Smooth muscle cell (in vitro differentiated cells): ENCODE measurements at regions not wholly inside any gene's neighbourhood (a gene's known extent, or its start where the extent isn't known, plus 50 kb on each side); places are given as distances from the start of the nearest gene placed in this dataset.
A peak's percentile ranks its signal among the peaks of the same experiment; 100 is the strongest.

Source experiments
- DNase-seq: peaks from one replicate; lab custom pipeline; 2025; ENCODE audit not compliant: unreplicated experiment; lab: John Stamatoyannopoulos, UW
- H2AFZ ChIP-seq: fragments of 200-600 bp; sonication (generic); 2 replicates; pipeline ENCODE4 v1.6.0; 2016; ENCODE audit warnings: antibody characterized with exemption, low read depth, mild to moderate bottlenecking
- H3F3A ChIP-seq: fragments of 200-600 bp; sonication (generic); 2 replicates; pipeline ENCODE4 v1.6.0; 2017; ENCODE audit warnings: antibody characterized with exemption, low read depth
- H3K27ac ChIP-seq: fragments of 200-600 bp; sonication (generic); 2 replicates; pipeline ENCODE4 v1.5.1; 2016; ENCODE audit warnings: low read depth, mild to moderate bottlenecking
- H3K27me3 ChIP-seq: fragments of 200-600 bp; sonication (generic); 2 replicates; pipeline ENCODE4 v1.6.1; 2016; ENCODE audit warnings: low read depth, mild to moderate bottlenecking
- H3K36me3 ChIP-seq: fragments of 200-600 bp; sonication (generic); 2 replicates; pipeline ENCODE4 v1.5.1; 2016; ENCODE audit warnings: low read depth
- H3K4me1 ChIP-seq: fragments of 200-600 bp; sonication (generic); 2 replicates; pipeline ENCODE4 v1.5.1; 2016; ENCODE audit warnings: low read depth
- H3K4me2 ChIP-seq: fragments of 200-600 bp; sonication (generic); 2 replicates; pipeline ENCODE4 v1.6.0; 2016; ENCODE audit warnings: mild to moderate bottlenecking
- H3K4me3 ChIP-seq: fragments of 200-600 bp; sonication (generic); 2 replicates; pipeline ENCODE4 v1.5.1; 2016; ENCODE audit warnings: mild to moderate bottlenecking
- H3K79me2 ChIP-seq: fragments of 200-600 bp; sonication (generic); 2 replicates; pipeline ENCODE4 v1.6.0; 2016; ENCODE audit warnings: low read depth, mild to moderate bottlenecking
- H3K9ac ChIP-seq: fragments of 200-600 bp; sonication (generic); 2 replicates; pipeline ENCODE4 v1.6.0; 2016; ENCODE audit warnings: low read depth
- H3K9me3 ChIP-seq: fragments of 200-600 bp; sonication (generic); replicated peaks from 2 replicates; pipeline ENCODE4 v1.5.1; 2016; ENCODE audit warnings: low read depth
- H4K20me1 ChIP-seq: fragments of 200-600 bp; sonication (generic); 2 replicates; pipeline ENCODE4 v1.6.0; 2016; ENCODE audit warnings: low read depth
- WGBS: methylation state at CpG from one replicate; pipeline ENCODE4 v1.1.7; 2016; ENCODE audit warnings: low lambda C conversion rate; 5-methylcytosine and 5-hydroxymethylcytosine counted together
- TF ChIP-seq, protein P1 (sequence below): fragments of 200-600 bp; sonication (generic); IDR thresholded peaks from 2 replicates; pipeline ENCODE4 v1.5.1; 2017; ENCODE audit warnings: borderline replicate concordance, mild to moderate bottlenecking, antibody characterized with exemption; ENCODE audit not compliant: insufficient read depth, poor library complexity, severe bottlenecking

DNA sequence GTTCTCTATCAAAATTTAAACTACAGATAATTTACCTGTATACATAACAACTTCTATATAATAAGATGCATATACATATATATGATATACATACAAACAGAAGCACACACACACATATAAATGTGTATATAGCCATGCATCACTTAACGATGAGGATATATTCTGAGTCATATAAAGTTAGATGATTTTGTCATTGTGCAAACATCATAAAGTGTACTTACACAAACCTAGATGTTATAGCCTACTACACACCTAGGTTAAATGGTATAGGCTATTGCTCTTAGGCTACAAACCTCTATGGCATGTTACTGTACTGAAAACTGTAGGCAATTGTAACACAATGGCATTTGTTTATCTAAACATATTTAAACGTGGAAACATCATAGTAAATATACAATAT, 937.6 kb upstream of the KCND2 start:
- H3K79me2 ChIP-seq: no peaks in the 10 kb centered on the region
- H3K4me3 ChIP-seq: no peak overlapping the region
- no peak overlapping the region for H3K4me2 ChIP-seq
- no peak overlapping the region for H2AFZ ChIP-seq
- no peaks in the 10 kb centered on the region for H3K4me1 ChIP-seq
- H4K20me1 ChIP-seq: no peaks in the 10 kb centered on the region
- TF ChIP-seq, protein P1, sequence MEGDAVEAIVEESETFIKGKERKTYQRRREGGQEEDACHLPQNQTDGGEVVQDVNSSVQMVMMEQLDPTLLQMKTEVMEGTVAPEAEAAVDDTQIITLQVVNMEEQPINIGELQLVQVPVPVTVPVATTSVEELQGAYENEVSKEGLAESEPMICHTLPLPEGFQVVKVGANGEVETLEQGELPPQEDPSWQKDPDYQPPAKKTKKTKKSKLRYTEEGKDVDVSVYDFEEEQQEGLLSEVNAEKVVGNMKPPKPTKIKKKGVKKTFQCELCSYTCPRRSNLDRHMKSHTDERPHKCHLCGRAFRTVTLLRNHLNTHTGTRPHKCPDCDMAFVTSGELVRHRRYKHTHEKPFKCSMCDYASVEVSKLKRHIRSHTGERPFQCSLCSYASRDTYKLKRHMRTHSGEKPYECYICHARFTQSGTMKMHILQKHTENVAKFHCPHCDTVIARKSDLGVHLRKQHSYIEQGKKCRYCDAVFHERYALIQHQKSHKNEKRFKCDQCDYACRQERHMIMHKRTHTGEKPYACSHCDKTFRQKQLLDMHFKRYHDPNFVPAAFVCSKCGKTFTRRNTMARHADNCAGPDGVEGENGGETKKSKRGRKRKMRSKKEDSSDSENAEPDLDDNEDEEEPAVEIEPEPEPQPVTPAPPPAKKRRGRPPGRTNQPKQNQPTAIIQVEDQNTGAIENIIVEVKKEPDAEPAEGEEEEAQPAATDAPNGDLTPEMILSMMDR: no peak
- no peak overlapping the region for H3K9ac ChIP-seq
- DNase-seq: no peak
- no peaks in the 10 kb centered on the region for H3F3A ChIP-seq
- WGBS: 52% methylated on average over 2 of the region's 2 CpGs
- H3K27me3 ChIP-seq: peaks cover 7% of the 10 kb centered on the region
- no peaks in the 10 kb centered on the region for H3K36me3 ChIP-seq
- H3K9me3 ChIP-seq: no peaks in the 10 kb centered on the region
- H3K27ac ChIP-seq: no peak overlapping the region

DNA sequence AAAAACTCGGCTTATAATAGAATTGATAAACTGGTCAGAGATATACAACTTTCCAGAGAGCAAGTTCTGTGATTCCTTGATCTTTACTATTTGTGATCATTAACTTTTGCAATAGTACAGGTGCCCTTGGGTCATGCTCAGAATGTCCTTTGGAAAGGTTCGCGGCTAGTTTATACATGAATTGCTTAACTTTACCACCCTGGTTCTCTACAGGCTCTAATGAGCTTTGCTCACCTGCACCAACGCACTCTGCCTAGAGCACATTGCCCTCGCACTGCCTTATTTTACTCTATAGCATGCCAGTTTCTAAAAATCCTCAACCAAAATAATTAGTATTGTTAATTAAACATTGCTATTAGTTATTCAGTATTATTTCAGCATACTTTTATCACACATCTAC, 931.2 kb upstream of the KCND2 start:
- no peak overlapping the region for H3K27ac ChIP-seq
- H2AFZ ChIP-seq: no peak overlapping the region
- DNase-seq: no peak
- H3K36me3 ChIP-seq: no peaks in the 10 kb centered on the region
- H3K4me3 ChIP-seq: no peak overlapping the region
- H3K9ac ChIP-seq: no peak overlapping the region
- WGBS: 95% methylated on average over 5 of the region's 5 CpGs
- no peaks in the 10 kb centered on the region for H3K4me1 ChIP-seq
- H3K9me3 ChIP-seq: no peaks in the 10 kb centered on the region
- TF ChIP-seq, protein P1: no peak
- no peaks in the 10 kb centered on the region for H3F3A ChIP-seq
- H4K20me1 ChIP-seq: no peaks in the 10 kb centered on the region
- H3K27me3 ChIP-seq: no peaks in the 10 kb centered on the region
- H3K4me2 ChIP-seq: no peak overlapping the region
- H3K79me2 ChIP-seq: no peaks in the 10 kb centered on the region

DNA sequence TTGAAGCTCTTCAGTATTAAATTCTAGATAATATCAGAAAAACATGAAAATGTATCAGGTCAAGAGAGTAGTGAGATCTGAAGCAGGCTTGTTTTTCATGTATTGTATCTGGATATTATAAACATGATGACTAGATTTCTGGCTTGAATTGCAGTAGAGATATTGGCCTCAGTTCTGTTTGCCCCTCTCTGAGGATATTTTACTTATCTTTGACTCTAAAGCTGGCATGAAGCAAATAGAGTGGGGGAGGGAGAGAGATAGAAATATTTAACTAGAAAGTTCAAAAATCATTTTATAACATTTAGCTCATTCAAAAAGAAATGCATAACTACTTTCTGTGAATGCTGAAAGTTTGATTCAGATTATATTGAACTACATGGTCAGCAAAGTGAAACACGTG, 929.7 kb upstream of the KCND2 start:
- H3F3A ChIP-seq: no peaks in the 10 kb centered on the region
- no peaks in the 10 kb centered on the region for H3K4me1 ChIP-seq
- DNase-seq: no peak
- no peaks in the 10 kb centered on the region for H3K27me3 ChIP-seq
- no peak overlapping the region for H3K9ac ChIP-seq
- no peak overlapping the region for H3K4me2 ChIP-seq
- no peak overlapping the region for H3K4me3 ChIP-seq
- no peak overlapping the region for H2AFZ ChIP-seq
- TF ChIP-seq, protein P1: no peak
- WGBS: 49% methylated on average over 1 of the region's 1 CpG
- no peaks in the 10 kb centered on the region for H3K79me2 ChIP-seq
- H4K20me1 ChIP-seq: no peaks in the 10 kb centered on the region
- no peak overlapping the region for H3K27ac ChIP-seq
- no peaks in the 10 kb centered on the region for H3K36me3 ChIP-seq
- H3K9me3 ChIP-seq: no peaks in the 10 kb centered on the region

DNA sequence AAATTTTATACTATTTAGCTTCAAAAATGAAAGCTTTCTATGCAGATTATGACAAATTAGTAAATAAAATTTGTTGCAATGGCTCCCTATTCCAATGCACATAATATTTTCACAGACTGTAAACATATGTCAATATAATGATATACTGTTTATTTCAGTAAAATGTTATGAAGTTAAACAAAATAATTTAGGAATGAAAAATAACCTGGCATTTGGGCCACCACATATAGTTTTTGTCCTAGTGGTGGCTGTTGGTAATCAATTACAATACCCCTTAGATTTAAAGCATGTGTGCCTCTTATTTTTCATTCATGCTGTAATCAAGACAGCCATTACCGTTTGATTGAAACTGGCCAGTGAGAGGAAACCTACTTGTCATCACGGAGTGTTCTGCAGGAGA, 928.5 kb upstream of the KCND2 start:
- TF ChIP-seq, protein P1: peak; percentile 7
- Histone ChIP-seq H2AFZ (no peak overlapping the region), H3K27ac (no peak overlapping the region), H4K20me1 (no peaks in the 10 kb centered on the region), H3K79me2 (no peaks in the 10 kb centered on the region), H3K4me3 (no peak overlapping the region), H3K9me3 (no peaks in the 10 kb centered on the region), H3F3A (no peaks in the 10 kb centered on the region), H3K27me3 (no peaks in the 10 kb centered on the region), H3K4me2 (no peak overlapping the region), H3K4me1 (no peaks in the 10 kb centered on the region), H3K36me3 (no peaks in the 10 kb centered on the region), H3K9ac (no peak overlapping the region)
- 60% methylated on average over 2 of the region's 2 CpGs for WGBS
- DNase-seq: no peak
